HS-27A (cell line): ENCODE measurements at regions not wholly inside any gene's neighbourhood (a gene's known extent, or its start where the extent isn't known, plus 50 kb on each side); places are given as distances from the start of the nearest gene placed in this dataset.

Experiments used
- DNase-seq: peaks from one replicate; pipeline ENCODE4 v3.0.0-alpha.2; 2012; ENCODE audit warnings: low read depth, missing footprints

DNA sequence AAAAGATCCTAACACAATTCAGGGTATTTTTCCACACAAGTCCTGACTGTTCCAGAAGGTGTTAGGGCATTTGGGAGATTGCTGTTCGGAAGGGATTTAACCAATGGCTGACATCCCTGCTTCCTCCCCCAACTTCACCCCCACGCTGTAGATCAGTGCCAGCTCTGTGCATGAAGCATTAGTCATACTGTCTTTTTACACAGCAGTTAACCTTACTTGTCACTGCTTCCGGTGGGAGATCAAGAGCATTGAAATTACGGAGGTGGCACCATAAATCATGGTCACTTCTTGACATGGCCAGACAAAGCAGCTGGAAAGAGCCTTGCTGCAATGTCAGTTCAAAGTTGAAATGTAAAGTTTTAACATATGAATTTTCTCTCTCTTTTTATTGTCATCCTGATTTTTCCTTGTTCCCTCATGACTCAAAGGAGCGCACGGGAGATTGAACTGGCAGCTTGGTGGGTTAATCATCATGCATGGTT, 70.2 kb downstream of the HRH4 start:
- DNase-seq: no peak

DNA sequence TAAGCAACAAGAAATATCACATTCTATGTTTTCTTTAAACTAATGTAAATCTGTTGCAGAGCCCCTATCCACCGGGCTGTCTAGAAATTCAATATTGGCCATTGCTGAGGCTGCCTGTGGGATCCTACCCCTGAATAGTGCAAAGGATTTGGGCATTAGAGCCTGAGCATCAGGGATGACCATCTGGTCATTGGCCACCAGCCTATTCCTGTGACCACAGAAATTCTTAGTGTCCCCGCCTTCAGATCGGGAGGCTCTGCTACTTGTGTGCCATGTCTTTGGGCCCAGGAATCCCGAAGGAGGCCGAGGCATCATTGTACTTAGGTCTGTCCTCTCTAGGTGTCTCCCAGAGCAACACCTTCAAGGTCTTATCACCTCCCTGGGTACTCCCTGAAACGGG, 73.8 kb downstream of the HRH4 start:
- DNase-seq: no peak

DNA sequence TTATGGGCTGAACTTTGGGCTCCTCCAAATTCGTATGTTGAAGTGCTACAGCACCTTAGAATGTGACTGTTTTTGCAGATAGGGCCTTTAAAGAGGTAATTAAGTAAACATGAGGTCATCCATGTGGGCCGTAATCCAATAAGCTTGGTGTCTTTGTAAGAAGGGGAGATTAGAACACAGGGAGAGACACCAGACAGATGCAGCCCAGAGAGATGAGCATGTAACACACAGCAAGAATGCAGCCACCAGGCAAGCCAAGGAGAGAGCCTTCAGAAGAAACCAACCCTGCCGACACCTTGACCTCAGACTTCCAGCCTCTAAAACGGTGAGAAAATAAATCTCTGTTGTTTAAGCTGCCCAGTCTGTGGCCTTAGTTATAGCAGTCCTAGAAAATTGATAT, 74.3 kb downstream of the HRH4 start:
- DNase-seq: no peak

DNA sequence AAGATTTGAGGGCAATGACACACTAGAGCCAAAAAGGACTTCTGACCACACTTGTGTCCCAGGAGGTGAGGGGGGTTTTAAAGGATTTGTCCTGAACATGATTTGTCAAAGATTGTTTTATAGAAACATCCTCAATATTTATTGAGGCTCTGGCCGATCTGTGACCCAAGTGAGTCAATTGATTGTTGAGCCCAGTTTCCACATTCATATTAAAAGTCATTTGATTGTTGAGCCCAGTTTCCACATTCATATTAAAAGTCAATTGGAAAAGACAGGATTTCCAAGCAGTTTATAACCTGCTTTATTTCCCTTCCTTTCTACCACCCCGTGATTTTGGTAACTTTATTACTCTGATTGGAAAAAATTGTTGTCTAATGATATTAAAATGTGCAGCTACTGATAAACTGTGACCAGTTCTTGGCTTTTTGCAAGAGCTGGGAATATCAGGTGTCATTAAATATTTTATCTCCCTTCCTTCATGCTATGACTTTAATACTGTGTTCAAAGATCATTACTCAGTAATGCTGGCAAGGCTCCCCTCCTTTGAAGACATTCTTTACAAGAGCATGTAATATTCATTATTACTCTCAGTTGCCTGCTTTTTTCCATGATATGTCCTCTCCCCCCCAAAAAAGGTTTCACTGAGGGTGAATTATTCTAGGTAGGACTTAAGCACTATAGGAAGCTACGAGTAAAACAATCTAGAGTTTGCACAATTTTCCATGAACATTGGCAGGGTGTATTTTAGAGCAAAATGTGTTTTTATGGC, 75.3 kb downstream of the HRH4 start:
- no peak for DNase-seq

DNA sequence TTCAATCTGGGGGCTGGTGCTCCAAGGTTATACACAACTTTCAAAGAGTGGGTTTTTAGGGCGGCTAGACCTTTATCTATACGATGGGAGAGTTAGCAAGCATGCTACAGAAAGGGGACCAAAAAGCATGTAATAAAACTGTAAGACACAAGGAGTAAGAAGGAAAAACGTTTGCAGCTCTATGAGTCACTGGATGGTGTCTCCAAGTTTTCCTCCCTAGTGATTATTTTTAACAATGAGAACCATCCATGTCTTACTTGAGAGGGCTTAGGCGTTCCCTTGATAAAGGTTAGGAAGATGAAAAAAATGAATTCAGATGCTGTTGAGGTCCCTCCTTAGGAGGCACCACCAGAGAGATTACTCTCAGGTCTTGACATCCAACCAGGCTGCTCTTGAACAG, 75.9 kb downstream of the HRH4 start:
- DNase-seq: no peak

DNA sequence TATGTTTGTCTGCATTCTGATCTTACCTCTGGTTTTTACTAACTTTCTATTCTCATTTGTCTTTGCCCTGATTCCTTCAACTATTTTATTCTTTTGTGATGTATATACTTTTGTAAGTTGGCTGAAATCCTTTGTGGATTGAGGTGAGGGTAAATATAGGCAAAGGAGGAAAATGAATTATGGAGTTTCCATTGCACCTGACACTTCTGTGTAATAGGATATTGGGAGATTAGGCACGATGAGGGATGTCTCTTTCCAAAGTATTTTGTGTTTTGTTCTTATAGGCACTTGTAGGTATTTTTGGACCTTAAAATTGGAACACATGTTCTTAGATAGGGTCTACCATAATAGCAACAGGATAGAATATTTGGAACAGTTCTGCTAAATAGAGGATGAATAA, 76.4 kb downstream of the HRH4 start:
- no peak for DNase-seq

DNA sequence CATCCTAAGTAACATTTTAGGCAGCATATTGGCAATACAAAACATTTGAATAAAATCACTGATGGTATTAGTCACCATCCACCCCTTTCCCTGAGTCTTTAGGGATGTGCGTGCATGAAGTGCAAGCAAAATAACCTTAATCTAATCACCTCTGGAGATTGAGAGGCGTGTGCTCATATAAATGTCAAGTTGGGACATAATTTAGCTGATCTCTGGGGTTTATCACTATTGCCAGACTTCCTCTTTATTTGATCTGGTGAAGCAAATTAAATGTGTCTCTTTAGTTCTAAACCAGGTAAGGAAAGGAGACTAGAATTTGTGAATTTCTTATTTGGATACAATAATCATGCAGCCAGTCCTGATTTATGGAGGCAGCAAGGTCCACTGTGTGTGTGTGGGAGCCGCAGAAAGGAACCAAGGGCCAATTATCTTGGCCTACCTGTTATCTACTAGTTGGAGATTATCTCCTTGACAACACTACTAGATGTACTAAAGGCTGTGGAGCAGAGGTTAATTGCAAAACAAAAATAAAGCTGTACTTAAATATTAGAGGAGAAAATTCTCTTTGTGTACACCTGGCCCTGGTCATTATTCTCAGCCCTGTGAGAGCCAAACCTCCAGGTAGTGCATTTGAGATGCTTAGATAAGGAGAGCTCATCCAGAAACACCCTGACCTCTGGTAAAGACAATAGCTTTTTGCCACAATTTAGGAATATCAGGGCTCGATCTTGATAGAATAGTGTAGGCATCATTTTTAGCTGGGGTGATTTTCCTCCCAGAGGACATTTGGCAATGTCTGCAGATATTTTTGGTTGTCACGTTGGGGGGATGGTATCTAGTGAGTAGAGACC, 78.2 kb downstream of the HRH4 start:
- DNase-seq: no peak

DNA sequence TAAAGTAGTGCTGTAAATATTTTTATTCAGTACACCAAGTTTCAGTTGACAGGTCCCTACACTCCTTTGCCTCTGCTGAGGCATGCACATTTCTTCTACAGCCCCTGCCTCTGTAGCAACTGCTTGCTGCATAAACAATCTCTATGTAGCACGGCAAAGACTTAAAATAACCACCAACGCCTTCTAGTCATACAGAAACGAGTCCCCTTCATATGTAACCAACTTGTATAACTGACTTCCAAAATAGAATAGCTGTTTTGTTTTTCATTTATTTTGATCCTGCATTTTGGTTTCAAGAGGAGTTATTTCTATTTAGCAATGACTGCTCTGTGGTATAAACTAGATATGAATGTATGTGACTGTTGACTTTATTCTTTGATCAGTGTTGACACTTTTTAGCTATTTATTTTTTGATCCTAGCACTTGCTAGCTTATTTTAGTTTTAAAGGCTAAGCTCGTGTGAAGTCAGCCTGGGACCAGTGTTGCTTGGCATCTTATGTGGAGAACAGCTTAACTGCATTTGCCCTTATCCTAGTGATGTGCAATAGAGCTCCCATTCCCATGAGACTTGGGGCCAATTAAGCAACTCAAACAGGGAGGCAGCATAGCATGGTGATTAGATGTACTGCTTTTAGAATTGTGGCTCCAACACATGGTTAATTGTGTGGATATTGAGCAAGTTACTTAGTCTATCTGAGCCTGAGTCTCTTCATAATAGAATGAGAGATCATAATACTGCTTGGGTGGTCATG, 79.6 kb downstream of the HRH4 start:
- DNase-seq: no peak

DNA sequence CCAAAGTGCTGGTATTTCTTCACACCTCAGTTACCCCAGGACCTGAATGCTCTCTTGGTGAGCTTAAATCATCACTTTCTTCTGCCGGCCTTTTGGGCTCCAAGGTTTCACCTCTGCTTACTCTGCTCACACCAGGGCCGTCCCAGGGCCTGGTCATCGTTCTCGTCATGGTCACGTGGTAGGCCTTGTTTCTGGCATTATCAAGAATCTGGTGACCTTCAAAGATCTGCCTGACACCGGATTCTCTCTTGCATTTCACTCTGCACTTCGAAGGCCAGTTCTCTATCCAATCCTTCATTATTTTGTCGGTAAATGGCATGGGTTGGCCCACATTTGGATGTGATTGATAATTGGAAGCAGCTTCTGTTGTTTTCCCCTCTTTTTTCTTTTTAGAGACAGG, 80.5 kb downstream of the HRH4 start:
- DNase-seq: no peak

DNA sequence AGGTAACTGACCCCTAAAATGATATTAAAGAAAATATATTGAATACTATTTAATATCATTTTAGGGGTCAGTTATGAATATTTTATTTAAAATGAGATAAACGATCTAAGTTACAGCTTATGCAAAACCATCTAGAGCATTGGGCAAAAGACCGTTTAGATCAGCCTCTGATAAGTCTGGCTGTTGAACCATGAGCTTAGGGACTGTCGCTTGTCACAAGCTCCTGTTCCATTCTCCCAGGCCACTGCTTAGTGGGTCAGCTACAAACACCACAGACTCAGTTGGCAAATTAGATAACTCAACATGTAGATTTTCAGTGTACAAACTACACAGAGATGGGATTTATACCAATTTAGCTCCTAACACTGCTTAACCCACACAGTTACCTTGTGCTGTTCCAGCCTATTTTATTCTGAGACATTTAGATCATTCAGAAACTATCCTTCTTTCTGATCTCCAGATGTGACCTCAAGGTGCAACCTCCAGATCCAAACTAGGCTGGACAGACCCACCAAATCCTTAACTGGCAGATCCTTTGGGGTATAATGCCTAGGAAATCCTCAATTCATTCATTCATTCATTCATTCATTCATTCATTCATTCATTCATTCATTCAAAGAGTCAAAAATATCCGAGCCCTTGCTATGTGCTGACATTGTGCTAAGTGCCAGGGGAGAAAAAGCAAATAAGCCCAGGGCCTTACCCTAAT, 82.8 kb downstream of the HRH4 start:
- DNase-seq: no peak

DNA sequence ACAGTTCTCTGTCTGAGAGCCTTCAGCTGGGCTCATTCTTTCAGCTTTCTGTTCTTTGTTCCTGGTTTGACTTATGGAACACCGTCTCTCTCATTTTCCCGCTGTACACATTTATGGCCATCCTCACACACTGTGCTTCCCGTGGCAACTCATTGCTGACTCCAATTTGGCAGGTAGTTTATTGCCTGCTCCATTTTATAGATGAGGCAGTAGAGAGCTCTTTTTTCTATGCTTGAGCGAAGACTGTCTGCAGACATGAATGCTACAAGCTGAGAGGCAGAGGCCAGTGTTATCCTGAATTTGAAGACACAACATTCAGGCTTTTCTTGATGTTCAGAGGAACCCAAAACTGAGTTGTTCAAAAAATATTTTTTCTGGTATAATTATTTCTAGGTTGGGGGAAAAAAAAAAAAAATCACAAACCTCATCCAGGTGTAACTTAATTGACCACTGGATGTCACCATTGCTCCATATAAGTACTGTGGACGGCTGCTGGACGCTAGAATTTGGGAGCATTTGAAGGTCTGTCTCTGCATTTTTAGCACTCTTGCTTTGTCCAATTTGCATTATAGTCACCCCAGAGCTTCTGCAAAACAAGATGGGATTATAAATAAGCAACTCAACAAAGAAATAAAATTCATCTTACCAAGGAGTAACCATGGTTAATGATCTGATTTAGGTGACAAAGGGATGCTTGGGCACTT, 83.5 kb downstream of the HRH4 start:
- DNase-seq: no peak

DNA sequence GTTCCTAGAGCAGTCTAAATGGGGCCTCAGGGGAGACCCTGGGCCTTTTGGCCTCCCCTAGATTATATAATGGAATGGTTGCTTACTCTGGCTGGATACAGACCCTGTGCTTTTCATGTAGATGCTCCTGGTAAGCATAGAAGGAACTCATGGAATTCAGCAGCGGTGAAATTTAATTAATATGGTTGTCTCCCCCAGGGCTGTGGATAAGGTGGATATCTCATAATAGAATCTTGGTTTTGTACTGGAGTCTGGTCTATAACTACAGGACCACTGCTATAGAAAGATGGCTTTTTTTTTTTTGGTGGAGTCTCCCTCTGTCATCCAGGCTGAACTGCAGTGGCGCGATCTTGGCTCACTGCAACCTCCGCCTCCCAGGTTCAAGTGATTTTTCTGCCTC, 84.5 kb downstream of the HRH4 start:
- no peak for DNase-seq

DNA sequence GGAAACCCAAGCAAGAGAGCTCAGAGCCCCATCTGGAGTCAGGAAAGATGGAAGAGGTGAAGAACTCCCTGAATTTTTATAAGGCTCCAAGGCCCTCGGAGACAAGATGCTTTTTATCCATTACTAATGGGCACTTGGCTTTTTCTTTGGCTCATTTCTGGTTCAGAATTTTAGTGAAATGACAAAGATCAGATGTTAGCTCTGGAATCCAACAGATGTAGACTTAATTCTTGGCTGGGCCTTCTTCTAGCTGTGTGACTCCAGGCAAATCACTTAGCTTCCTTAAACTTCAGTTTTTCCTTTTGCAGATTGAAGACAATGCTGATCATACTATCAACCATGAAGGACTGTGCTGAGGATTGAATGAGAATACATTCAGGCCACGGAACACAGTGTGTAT, 85.2 kb downstream of the HRH4 start:
- no peak for DNase-seq

DNA sequence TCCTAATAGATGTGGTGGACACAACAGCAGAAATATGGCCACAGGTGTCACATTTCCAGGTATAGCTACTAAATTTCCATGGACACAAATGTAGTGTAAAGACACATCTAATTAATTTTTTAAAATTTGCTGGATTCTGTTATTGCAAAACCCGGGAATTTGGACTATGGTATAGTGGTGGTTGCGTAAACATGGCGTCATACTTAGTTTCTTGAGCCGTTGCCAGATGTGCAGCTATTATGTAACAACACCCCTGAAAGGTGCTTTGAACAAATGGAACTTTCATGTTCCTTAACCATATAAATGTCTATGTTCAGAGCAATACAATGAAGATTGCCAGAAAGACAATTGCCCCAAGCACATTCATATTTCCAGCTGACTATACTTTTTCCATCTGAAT, 85.9 kb downstream of the HRH4 start:
- no peak for DNase-seq

DNA sequence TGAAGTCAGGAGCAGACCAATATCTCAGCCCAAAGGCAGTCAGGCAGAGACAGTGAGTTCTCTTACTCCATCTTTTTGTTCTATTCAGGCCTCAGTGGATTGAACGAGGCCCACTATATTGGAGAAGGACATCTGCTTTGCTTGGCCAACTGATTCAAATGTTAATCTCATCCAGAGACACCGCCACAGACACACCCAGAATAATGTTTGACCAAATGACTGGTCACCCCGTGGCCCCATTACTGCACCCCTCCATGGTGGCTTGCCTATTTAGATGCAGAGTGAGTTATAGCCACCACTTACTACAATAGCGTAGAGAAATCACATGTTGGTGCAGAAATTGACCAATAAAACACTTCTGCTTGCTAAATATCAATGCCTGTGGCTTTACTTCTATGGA, 88.1 kb downstream of the HRH4 start:
- no peak for DNase-seq

DNA sequence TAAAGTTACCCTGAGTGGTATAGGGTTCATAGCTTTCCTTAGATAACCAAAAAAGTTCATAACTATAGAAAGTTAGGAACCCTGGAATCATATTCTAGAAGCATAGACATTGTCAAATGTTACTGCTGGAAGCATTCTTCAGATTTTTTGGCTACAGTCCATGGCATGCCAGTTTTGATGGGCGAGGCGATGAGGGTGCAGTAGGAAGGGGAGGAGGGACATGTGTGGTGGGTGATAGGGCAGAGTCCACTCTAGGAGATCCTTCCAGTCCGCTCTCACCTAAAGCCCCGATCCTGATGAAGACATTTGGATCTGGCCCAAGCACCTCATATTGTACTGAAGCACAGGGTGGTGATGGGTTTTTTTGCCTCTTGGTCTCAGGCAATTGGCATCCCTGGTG, 91.8 kb downstream of the HRH4 start:
- no peak for DNase-seq

DNA sequence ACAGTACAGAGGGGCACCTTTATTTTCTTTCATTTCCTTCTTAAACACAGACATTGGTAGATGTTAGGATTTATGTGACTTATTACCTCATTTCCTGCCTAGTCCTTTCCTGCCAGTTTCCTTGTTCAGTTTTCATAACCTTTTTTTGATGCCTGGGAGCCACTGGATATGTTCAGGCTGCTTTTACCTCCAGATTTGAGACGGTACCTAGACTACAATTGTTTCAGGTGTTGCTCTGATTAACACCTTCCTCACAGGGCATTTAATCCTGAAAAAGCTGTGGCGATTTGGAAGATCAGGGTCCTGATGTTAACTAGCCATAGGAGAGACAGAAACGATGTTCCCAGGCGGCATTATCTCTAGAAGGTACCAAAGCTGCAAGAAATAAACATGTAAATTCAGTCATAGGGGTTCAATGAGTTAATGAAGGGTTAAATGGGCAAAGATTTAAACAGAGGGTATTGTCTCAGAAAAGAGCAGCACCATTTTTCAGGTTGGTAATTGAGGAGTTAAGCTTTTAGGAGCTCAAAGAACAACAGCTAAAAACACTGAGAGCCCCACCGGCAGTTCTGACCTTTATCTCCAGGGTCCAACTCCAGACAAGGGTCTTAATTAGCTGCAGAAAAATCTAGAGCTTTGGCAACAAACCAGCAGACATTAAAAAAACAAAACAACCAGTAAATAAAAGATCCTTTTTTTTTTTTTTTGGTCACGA, 93.3 kb downstream of the HRH4 start:
- no peak for DNase-seq

DNA sequence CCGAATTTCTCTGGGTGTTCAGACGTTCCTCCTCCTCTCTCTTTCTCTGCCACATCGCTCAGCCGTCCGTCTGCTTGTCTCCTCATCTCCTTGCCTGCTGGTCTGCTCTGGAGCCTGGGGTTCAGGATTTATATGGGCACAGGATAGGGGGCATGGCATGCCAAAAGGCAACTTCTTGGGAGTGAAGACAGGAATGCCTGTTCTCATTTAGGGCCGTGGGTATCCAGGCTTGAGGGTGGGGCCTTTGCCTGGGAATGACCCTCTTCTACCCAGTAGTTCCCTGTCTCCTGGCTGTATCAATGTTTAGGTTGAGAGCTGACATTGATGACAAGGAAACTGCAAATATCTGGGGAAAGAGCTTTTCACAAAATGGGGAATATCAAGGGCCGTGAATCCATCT, 98.0 kb downstream of the HRH4 start:
- no peak for DNase-seq

DNA sequence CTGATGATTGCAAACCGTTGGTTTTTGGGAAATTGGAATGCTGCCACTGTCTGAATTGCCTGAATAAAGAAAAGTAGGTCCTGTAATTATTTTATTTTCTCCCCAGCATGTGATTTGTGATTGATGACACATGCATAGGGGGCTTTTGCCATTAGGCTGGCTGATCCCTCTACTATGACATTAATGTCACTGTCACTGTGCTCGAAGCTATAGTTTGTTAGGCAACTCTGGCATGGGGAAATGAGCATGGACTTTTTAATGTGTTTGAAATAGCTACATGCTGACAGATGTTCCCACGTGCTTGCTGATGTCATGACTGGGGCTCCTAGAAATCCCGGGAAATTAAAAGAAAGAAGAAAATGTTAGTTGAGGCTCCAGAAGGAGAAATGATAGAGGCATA, 99.1 kb downstream of the HRH4 start:
- no peak for DNase-seq

DNA sequence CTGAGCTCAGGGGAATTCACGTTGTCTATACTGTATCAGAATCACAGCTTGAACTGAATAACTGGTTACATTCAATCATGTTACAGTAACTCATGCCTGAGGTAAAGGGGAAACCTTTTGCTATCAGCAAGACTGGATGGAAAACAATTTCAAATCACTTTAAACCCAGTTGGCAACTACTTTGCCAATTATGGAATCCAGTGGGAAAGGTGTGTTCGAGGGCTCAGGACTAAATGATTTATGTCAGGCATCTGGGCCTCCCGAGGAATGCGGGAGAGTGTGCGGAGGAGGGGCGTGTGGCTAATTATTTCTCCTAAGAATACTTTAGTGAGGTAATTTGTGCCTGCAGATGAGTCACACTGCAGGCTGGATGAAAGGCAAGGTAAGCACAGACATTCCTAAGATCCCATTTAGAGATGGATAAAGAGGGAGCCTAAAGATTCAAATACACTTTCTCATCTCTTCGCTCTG, 100.1 kb downstream of the HRH4 start:
- DNase-seq: no peak
